ENCODE measurements at regions not wholly inside any gene's neighbourhood (a gene's known extent, or its start where the extent isn't known, plus 50 kb on each side); places are given as distances from the start of the nearest gene placed in this dataset.
A peak's percentile ranks its signal among the peaks of the same experiment; 100 is the strongest.

GRCh38 chr6:150673720-150674346 lies 74.1 kb downstream of the PLEKHG1 start:
- H3K27ac Mint-ChIP-seq, result no peak overlapping the region
- ATAC-seq (no peak), DNase-seq (ENCODE audit: low spot score in 2 of 2) (no peak)
- peaks cover 0 to 6% of the 10 kb centered on the region in 2 donors for H3K9me3 Mint-ChIP-seq
- no peaks in the 10 kb centered on the region for H3K36me3 Mint-ChIP-seq

- Mint-ChIP-seq H3K27ac (no peak overlapping the region), H3K9me3 (peaks cover 0 to 6% of the 10 kb centered on the region in 2 donors), H3K36me3 (no peaks in the 10 kb centered on the region)
- DNase-seq (ENCODE audit: low spot score in 2 of 2), result no peak
- no peak for ATAC-seq
Measured at GRCh38 chr6:150676344-150676743, 76.7 kb downstream of the PLEKHG1 start.

GRCh38 chr6:150676772-150677171 lies 77.1 kb downstream of the PLEKHG1 start:
- Mint-ChIP-seq H3K27ac (no peak overlapping the region), H3K36me3 (no peaks in the 10 kb centered on the region), H3K9me3 (peaks cover 0 to 6% of the 10 kb centered on the region in 2 donors)
- DNase-seq (ENCODE audit: low spot score in 2 of 2), result no peak
- ATAC-seq, result no peak

- Mint-ChIP-seq H3K9me3 (peaks cover 0 to 6% of the 10 kb centered on the region in 2 donors), H3K36me3 (no peaks in the 10 kb centered on the region), H3K27ac (no peak overlapping the region)
- DNase-seq (ENCODE audit: low spot score in 2 of 2) (no peak), ATAC-seq (no peak)
Measured at GRCh38 chr6:150680510-150680909, 80.8 kb downstream of the PLEKHG1 start.

- no peaks in the 10 kb centered on the region for H3K36me3 Mint-ChIP-seq
- ATAC-seq, result no peak
- peaks cover 0 to 6% of the 10 kb centered on the region in 2 donors for H3K9me3 Mint-ChIP-seq
- DNase-seq (ENCODE audit: low spot score in 2 of 2), result no peak
- no peak overlapping the region for H3K27ac Mint-ChIP-seq
Measured at GRCh38 chr6:150681578-150682395, 82.1 kb downstream of the PLEKHG1 start.

- peak in 1 of 2 donors; percentile 29 for ATAC-seq
- no peaks in the 10 kb centered on the region for H3K36me3 Mint-ChIP-seq
- DNase-seq (ENCODE audit: low spot score in 2 of 2), result no peak
- H3K27ac Mint-ChIP-seq, result no peak overlapping the region
- no peaks in the 10 kb centered on the region for H3K9me3 Mint-ChIP-seq
Measured at GRCh38 chr6:150683320-150683719, 83.6 kb downstream of the PLEKHG1 start.

- no peak for ATAC-seq
Measured at GRCh38 chr6:150684161-150684560, 84.5 kb downstream of the PLEKHG1 start.

GRCh38 chr6:150684714-150685459 lies 85.2 kb downstream of the PLEKHG1 start:
- H3K9me3 Mint-ChIP-seq, result no peaks in the 10 kb centered on the region
- no peak for DNase-seq (ENCODE audit: low spot score in 2 of 2)
- no peaks in the 10 kb centered on the region for H3K36me3 Mint-ChIP-seq
- ATAC-seq, result no peak
- H3K27ac Mint-ChIP-seq, result no peak overlapping the region

More at GRCh38 chr6:150684161-150684560, 84.5 kb downstream of the PLEKHG1 start:
- no peak for DNase-seq (ENCODE audit: low spot score in 2 of 2)
- no peak overlapping the region for H3K27ac Mint-ChIP-seq
- no peaks in the 10 kb centered on the region for H3K9me3 Mint-ChIP-seq
- no peaks in the 10 kb centered on the region for H3K36me3 Mint-ChIP-seq

GRCh38 chr6:150685860-150686259 lies 86.2 kb downstream of the PLEKHG1 start:
- Mint-ChIP-seq H3K27ac (no peak overlapping the region), H3K9me3 (no peaks in the 10 kb centered on the region), H3K36me3 (no peaks in the 10 kb centered on the region)
- peak; percentile 70 to 80 for ATAC-seq
- peak in 1 of 2 donors; percentile 64 for DNase-seq (ENCODE audit: low spot score in 2 of 2)

- no peaks in the 10 kb centered on the region for H3K9me3 Mint-ChIP-seq
- no peak for DNase-seq (ENCODE audit: low spot score in 2 of 2)
- no peak for ATAC-seq
- no peak overlapping the region for H3K27ac Mint-ChIP-seq
- H3K36me3 Mint-ChIP-seq, result no peaks in the 10 kb centered on the region
Measured at GRCh38 chr6:150686566-150686965, 86.9 kb downstream of the PLEKHG1 start.

GRCh38 chr6:150687508-150687907 lies 87.8 kb downstream of the PLEKHG1 start:
- no peak overlapping the region for H3K27ac Mint-ChIP-seq
- H3K36me3 Mint-ChIP-seq, result no peaks in the 10 kb centered on the region
- ATAC-seq, result no peak
- H3K9me3 Mint-ChIP-seq, result no peaks in the 10 kb centered on the region
- no peak for DNase-seq (ENCODE audit: low spot score in 2 of 2)

GRCh38 chr6:150689900-150690590 lies 90.4 kb downstream of the PLEKHG1 start:
- no peaks in the 10 kb centered on the region for H3K36me3 Mint-ChIP-seq
- no peak for ATAC-seq
- H3K27ac Mint-ChIP-seq, result no peak overlapping the region
- H3K9me3 Mint-ChIP-seq, result no peaks in the 10 kb centered on the region
- no peak for DNase-seq (ENCODE audit: low spot score in 2 of 2)

GRCh38 chr6:150690681-150691080 lies 91.0 kb downstream of the PLEKHG1 start:
- no peak for DNase-seq (ENCODE audit: low spot score in 2 of 2)
- no peaks in the 10 kb centered on the region for H3K36me3 Mint-ChIP-seq
- H3K27ac Mint-ChIP-seq, result no peak overlapping the region
- no peaks in the 10 kb centered on the region for H3K9me3 Mint-ChIP-seq
- no peak for ATAC-seq

- ATAC-seq (no peak), DNase-seq (ENCODE audit: low spot score in 2 of 2) (no peak)
- Mint-ChIP-seq H3K27ac (no peak overlapping the region), H3K36me3 (no peaks in the 10 kb centered on the region), H3K9me3 (no peaks in the 10 kb centered on the region)
Measured at GRCh38 chr6:150691463-150691862, 91.8 kb downstream of the PLEKHG1 start.

GRCh38 chr6:150692604-150693003 lies 92.9 kb downstream of the PLEKHG1 start:
- no peaks in the 10 kb centered on the region for H3K36me3 Mint-ChIP-seq
- ATAC-seq, result peak in 1 of 2 donors; percentile 30
- H3K27ac Mint-ChIP-seq, result no peak overlapping the region
- no peak for DNase-seq (ENCODE audit: low spot score in 2 of 2)
- H3K9me3 Mint-ChIP-seq, result no peaks in the 10 kb centered on the region

GRCh38 chr6:150694889-150695288 lies 95.2 kb downstream of the PLEKHG1 start:
- no peak for DNase-seq (ENCODE audit: low spot score in 2 of 2)
- Mint-ChIP-seq H3K27ac (no peak overlapping the region), H3K9me3 (no peaks in the 10 kb centered on the region), H3K36me3 (no peaks in the 10 kb centered on the region)
- no peak for ATAC-seq

GRCh38 chr6:150695652-150696051 lies 96.0 kb downstream of the PLEKHG1 start:
- H3K27ac Mint-ChIP-seq, result no peak overlapping the region
- no peaks in the 10 kb centered on the region for H3K9me3 Mint-ChIP-seq
- H3K36me3 Mint-ChIP-seq, result no peaks in the 10 kb centered on the region
- no peak for DNase-seq (ENCODE audit: low spot score in 2 of 2)
- ATAC-seq, result no peak

Data from activated naive CD4-positive, alpha-beta T cell treated with anti-CD3 and anti-CD28 coated beads, Interleukin-2, amount 50 U/mL, for 72 hours (primary cell).